RWPE2 (cell line): ENCODE measurements at regions not wholly inside any gene's neighbourhood (a gene's known extent, or its start where the extent isn't known, plus 50 kb on each side); places are given as distances from the start of the nearest gene placed in this dataset.

Experiments used
- ATAC-seq: fragments of 200-7000 bp; cut with Tn5 transposase; 3 replicates; pipeline ENCODE4 v1.9.1; 2021; ENCODE audit warnings: low read depth
- DNase-seq: peaks from one replicate; pipeline ENCODE4 v3.0.0-alpha.2; 2020; ENCODE audit warnings: low spot score
- H3K27ac ChIP-seq: fragments of 450-650 bp; 2 replicates; pipeline ENCODE4 v1.5.1; 2017; ENCODE audit warnings: mild to moderate bottlenecking; ENCODE audit not compliant: poor library complexity, severe bottlenecking
- H3K27me3 ChIP-seq: fragments of 250-450 bp; sonication (Bioruptor Pico); 2 replicates; pipeline ENCODE4 v1.5.1; 2021; ENCODE audit warnings: mild to moderate bottlenecking, moderate library complexity; ENCODE audit not compliant: insufficient read depth, poor library complexity, severe bottlenecking
- H3K36me3 ChIP-seq: fragments of 250-450 bp; sonication (Bioruptor Pico); 2 replicates; pipeline ENCODE4 v1.5.1; 2020; ENCODE audit warnings: low read depth, mild to moderate bottlenecking, moderate library complexity
- H3K4me1 ChIP-seq: fragments of 250-450 bp; sonication (Bioruptor Pico); 2 replicates; pipeline ENCODE4 v1.5.1; 2021; ENCODE audit warnings: mild to moderate bottlenecking, moderate library complexity; ENCODE audit not compliant: insufficient read depth, poor library complexity, severe bottlenecking
- H3K4me3 ChIP-seq: fragments of 250-450 bp; sonication (Bioruptor Pico); 2 replicates; pipeline ENCODE4 v1.5.1; 2021; ENCODE audit warnings: mild to moderate bottlenecking, moderate library complexity; ENCODE audit not compliant: severe bottlenecking
- H3K9me3 ChIP-seq: fragments of 250-450 bp; sonication (Bioruptor Pico); 2 replicates; pipeline ENCODE4 v1.5.1; 2021; ENCODE audit warnings: mild to moderate bottlenecking, moderate library complexity; ENCODE audit not compliant: severe bottlenecking
- TF ChIP-seq, protein P1 (sequence below): fragments of 450-650 bp; IDR thresholded peaks from one replicate; pipeline ENCODE4 v1.5.1; 2017; ENCODE audit warnings: mild to moderate bottlenecking, moderate library complexity; ENCODE audit not compliant: poor library complexity, severe bottlenecking

DNA sequence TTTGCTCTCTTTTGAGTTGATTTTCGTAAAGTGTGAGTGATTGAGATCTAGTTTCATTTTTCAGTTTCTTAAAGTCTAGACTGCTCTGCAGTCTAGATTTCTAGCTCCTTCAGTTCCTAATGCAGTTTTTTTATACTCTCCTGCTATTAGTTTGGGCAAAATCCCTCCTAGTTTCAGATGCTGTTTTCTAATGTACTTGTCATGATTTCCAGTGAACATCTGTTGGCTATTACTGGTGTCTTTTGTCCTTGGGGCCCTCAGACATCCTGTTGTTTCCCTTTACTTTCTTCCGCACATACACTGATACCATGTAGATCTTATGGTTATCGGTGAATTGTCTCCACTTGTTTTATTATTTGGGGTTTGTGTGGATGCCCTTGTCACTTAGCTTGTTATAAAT is 292.1 kb downstream of the TDRD3 start:
- ATAC-seq (no peak), DNase-seq (no peak)
- no peak overlapping the region for H3K4me3 ChIP-seq
- H3K4me1 ChIP-seq = no peaks in the 10 kb centered on the region
- H3K27ac ChIP-seq = no peak overlapping the region
- H3K27me3 ChIP-seq = peaks cover 3% of the 10 kb centered on the region
- TF ChIP-seq, protein P1, sequence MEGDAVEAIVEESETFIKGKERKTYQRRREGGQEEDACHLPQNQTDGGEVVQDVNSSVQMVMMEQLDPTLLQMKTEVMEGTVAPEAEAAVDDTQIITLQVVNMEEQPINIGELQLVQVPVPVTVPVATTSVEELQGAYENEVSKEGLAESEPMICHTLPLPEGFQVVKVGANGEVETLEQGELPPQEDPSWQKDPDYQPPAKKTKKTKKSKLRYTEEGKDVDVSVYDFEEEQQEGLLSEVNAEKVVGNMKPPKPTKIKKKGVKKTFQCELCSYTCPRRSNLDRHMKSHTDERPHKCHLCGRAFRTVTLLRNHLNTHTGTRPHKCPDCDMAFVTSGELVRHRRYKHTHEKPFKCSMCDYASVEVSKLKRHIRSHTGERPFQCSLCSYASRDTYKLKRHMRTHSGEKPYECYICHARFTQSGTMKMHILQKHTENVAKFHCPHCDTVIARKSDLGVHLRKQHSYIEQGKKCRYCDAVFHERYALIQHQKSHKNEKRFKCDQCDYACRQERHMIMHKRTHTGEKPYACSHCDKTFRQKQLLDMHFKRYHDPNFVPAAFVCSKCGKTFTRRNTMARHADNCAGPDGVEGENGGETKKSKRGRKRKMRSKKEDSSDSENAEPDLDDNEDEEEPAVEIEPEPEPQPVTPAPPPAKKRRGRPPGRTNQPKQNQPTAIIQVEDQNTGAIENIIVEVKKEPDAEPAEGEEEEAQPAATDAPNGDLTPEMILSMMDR = no peak
- no peaks in the 10 kb centered on the region for H3K36me3 ChIP-seq
- no peaks in the 10 kb centered on the region for H3K9me3 ChIP-seq

DNA sequence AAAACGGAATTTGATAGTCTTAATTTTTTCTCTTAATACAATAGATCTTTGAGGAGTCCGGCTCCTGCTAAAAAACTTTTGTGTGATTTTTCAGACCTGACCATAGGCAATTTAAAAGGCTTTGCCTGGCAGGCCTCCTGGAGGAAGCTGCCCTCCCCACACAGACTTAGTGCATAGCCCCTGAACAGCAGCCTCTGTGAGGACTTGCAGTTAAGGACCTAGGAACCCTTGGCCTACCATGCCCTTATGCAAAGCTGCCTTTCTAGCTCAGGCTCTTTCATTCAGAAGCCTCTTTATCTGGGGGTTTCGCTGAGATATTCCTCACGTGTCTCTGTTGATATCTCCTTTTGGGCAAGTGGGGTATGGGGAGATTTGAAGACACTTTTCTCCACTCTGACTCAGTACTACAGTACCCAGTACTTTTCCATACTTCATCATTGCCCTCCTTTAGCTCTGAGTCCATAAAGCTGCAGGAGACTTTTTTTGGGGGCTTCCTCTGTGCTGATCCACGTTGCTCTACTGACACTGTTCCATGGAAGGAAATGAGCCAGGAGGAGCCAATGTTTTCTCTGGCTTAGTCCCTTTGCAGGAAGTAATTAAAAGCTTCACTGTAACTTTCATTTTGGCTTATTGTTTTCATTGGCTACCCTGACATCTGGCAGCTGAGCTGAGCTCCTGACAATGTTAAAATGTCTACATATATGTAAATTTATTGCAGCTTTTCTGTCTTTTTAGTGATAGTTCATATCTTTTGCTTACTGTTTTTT is 283.1 kb downstream of the TDRD3 start:
- Histone ChIP-seq H3K4me1 (no peaks in the 10 kb centered on the region), H3K9me3 (no peaks in the 10 kb centered on the region), H3K4me3 (no peak overlapping the region), H3K27ac (no peak overlapping the region), H3K36me3 (no peaks in the 10 kb centered on the region), H3K27me3 (no peaks in the 10 kb centered on the region)
- TF ChIP-seq, protein P1 = no peak
- no peak for ATAC-seq
- DNase-seq = no peak

DNA sequence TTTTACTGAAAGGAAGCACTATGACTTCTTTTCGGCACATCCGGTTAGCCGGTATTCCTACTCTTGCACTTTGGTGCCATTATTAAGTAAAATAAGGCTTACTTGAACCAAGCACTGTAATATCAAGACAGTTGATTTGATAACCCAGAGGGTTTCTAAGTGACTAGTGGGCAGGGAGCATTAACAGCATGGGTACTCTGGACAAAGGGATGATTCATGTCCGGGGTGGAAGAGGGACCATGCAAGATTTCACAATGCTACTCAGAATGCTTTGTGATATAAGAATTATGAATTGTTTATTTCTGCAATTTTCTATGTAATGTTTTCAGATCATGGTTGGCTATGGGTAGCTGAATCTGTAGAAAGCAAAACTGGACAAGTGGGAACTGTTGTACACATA is 282.1 kb downstream of the TDRD3 start:
- H3K36me3 ChIP-seq = no peaks in the 10 kb centered on the region
- no peak overlapping the region for H3K4me3 ChIP-seq
- peak; percentile 35; the same call in 1 of the 3 replicates for ATAC-seq
- no peaks in the 10 kb centered on the region for H3K27me3 ChIP-seq
- H3K9me3 ChIP-seq = no peaks in the 10 kb centered on the region
- DNase-seq = no peak
- TF ChIP-seq, protein P1 = no peak
- H3K27ac ChIP-seq = no peak overlapping the region
- no peaks in the 10 kb centered on the region for H3K4me1 ChIP-seq

DNA sequence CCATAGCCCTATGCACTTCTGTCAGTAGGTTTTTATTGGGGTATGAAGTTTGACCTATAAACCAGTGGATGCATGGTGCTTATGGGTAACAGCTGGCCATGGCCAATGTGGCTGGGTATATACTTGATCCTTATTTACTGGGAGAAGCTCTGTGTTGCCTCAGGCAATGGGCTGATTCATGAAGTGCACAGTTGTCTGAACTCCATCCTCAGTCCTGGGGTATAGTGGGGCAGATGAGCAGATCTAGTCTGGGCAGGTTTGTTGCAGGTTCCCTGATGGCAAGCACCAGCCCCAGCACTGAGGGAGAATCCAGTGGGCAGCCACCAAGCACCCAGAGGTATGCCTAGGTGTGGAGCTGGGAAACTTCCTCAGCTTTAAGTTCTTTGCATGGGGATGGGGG is 274.4 kb downstream of the TDRD3 start:
- TF ChIP-seq, protein P1 = no peak
- ATAC-seq (no peak), DNase-seq (no peak)
- Histone ChIP-seq H3K4me1 (no peaks in the 10 kb centered on the region), H3K27me3 (no peaks in the 10 kb centered on the region), H3K36me3 (no peaks in the 10 kb centered on the region), H3K9me3 (no peaks in the 10 kb centered on the region), H3K27ac (no peak overlapping the region), H3K4me3 (no peak overlapping the region)

DNA sequence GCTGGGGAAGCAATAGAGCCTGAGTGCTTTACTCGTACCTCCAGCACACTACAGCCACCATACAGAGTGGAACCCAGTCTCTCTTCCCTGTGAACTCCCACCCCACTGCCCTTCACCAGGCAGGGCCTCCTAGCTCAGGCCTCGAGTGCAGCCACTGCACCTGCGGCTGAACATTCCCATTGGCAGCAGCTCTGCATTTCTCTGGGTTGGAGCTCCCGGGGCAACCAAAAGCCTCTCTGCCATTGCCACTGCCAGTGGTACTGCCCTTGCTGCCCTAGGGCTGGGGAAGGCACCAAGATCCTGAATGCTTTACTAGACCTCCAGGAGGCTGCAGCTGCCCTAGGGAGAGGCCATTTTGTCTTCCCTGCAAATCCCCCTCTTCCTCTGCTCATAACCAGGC is 266.8 kb downstream of the TDRD3 start:
- ATAC-seq = no peak

More for the DNA sequence above, 266.8 kb downstream of the TDRD3 start:
- TF ChIP-seq, protein P1 = no peak
- DNase-seq = no peak
- H3K4me3 ChIP-seq = no peak overlapping the region
- no peak overlapping the region for H3K27ac ChIP-seq
- no peaks in the 10 kb centered on the region for H3K36me3 ChIP-seq
- H3K27me3 ChIP-seq = no peaks in the 10 kb centered on the region
- no peaks in the 10 kb centered on the region for H3K9me3 ChIP-seq
- no peaks in the 10 kb centered on the region for H3K4me1 ChIP-seq
